SU-DHL-6 (cell line): ENCODE measurements at regions not wholly inside any gene's neighbourhood (a gene's known extent, or its start where the extent isn't known, plus 50 kb on each side); places are given as distances from the start of the nearest gene placed in this dataset.

Source experiments
- CTCF ChIP-seq: fragments of 200-600 bp; sonication (generic); IDR thresholded peaks from one replicate; pipeline ENCODE4 v1.5.1; 2017; ENCODE audit warnings: antibody characterized with exemption, mild to moderate bottlenecking, low read length, moderate library complexity; ENCODE audit not compliant: insufficient read depth, poor library complexity, severe bottlenecking
- EZH2phosphoT487 ChIP-seq: fragments of 200-600 bp; sonication (generic), shearing (Covaris generic); conservative IDR thresholded peaks from 2 replicates; pipeline ENCODE4 v1.6.1; 2018; ENCODE audit warnings: mild to moderate bottlenecking, antibody characterized with exemption, low read length, moderate library complexity, mixed read lengths

GRCh38 chr11:115598257-115598901, 94.2 kb upstream of the CADM1 start:
- TF ChIP-seq CTCF, result no peak
- no peak for TF ChIP-seq EZH2phosphoT487
